ENCODE measurements at regions not wholly inside any gene's neighbourhood (a gene's known extent, or its start where the extent isn't known, plus 50 kb on each side); places are given as distances from the start of the nearest gene placed in this dataset.

- no peak for TF ChIP-seq PBX3 (IDR thresholded peaks at IDR 0.05; ENCODE audit: insufficient replicate concordance, low read depth, low read length)
Measured at GRCh38 chr5:1746371-1747078, 53.1 kb downstream of the MRPL36 start (continued).

- POLR2A ChIA-PET = no interaction called here
- BruUV-seq (replicated peaks) = no TSS peak
- Histone ChIP-seq H3K27me3 (replicated peaks in 1 of 2; ENCODE audit: control insufficient read depth in 2 of 2, insufficient read depth in 2 of 2, low read length in 1 of 2) (no peaks in the 10 kb centered on the region; a peak in 1 of 4 replicates), H3K36me3 (ENCODE audit: control insufficient read depth in 2 of 2, insufficient read depth in 2 of 2, low read length in 1 of 2) (no peaks in the 10 kb centered on the region), H4K20me1 (ENCODE audit: control insufficient read depth, insufficient read depth) (no peaks in the 10 kb centered on the region), H3K9ac (ENCODE audit: control insufficient read depth, insufficient read depth, low read length) (no peak overlapping the region), H3K4me2 (ENCODE audit: control insufficient read depth, insufficient read depth) (no peak overlapping the region), H3K79me2 (ENCODE audit: control insufficient read depth, insufficient read depth, low read length) (no peaks in the 10 kb centered on the region), H3K27ac (ENCODE audit: control insufficient read depth, insufficient read depth) (no peak overlapping the region), H3K9me3 (replicated peaks; ENCODE audit: control insufficient read depth, insufficient read depth, low read length) (peaks cover 2% of the 10 kb centered on the region; the same call in 1 of the 3 replicates), H3K4me1 (ENCODE audit: control insufficient read depth, insufficient read depth, low read length) (no peaks in the 10 kb centered on the region), H2AFZ (ENCODE audit: control insufficient read depth, low read depth, low read length) (no peak overlapping the region), H3K4me3 (no peak overlapping the region)
- TF ChIP-seq JUNB (IDR thresholded peaks at IDR 0.05) (no peak), YBX1 (IDR thresholded peaks at IDR 0.05) (no peak), MYC (IDR thresholded peaks at IDR 0.05; ENCODE audit: insufficient read depth, insufficient read length, insufficient replicate concordance, low read length, severe bottlenecking) (no peak), RAD21 (IDR thresholded peaks at IDR 0.05; ENCODE audit: insufficient read depth, low read depth, low read length) (no peak), IKZF1 (conservative IDR thresholded peaks at IDR 0.05) (no peak), ZNF622 (IDR thresholded peaks at IDR 0.05) (no peak), REST (IDR thresholded peaks at IDR 0.05; ENCODE audit: low read depth, low read length) (no peak), E2F4 (IDR thresholded peaks at IDR 0.05; ENCODE audit: low read depth, low read length) (no peak), CHD4 (IDR thresholded peaks at IDR 0.05) (no peak), CHD1 (IDR thresholded peaks at IDR 0.05; ENCODE audit: low read depth, low read length) (no peak), PBX3 (IDR thresholded peaks at IDR 0.05; ENCODE audit: insufficient replicate concordance, low read depth, low read length) (no peak)
- no peak for ATAC-seq
- intact Hi-C loops (cut with micrococcal nuclease; ENCODE audit: unreplicated experiment) = no loop called here
- in situ Hi-C loops (cut with MboI) = no loop called here
- 46% methylated on average over 29 of the region's 29 CpGs for WGBS (ENCODE audit: insufficient coverage, insufficient replicate concordance, low lambda C conversion rate, missing lambda C conversion rate)
- DNase-seq (ENCODE audit: low read depth, low spot score) = no peak
- SMC1A ChIA-PET (ENCODE audit: uncharacterized antibody, unreplicated experiment) = no interaction called here
- RAD21 ChIA-PET (ENCODE audit: unreplicated experiment) = no interaction called here
- CTCF ChIA-PET = no interaction called here
- FAIRE-seq = no peak
Measured at GRCh38 chr5:1745796-1746370, 53.8 kb downstream of the MRPL36 start.

Data from GM12878 (cell line).